ENCODE measurements at regions not wholly inside any gene's neighbourhood (a gene's known extent, or its start where the extent isn't known, plus 50 kb on each side); places are given as distances from the start of the nearest gene placed in this dataset.

GRCh38 chr16:49023050-49023449 lies 258.6 kb downstream of the CBLN1 start:
- DNase-seq (ENCODE audit: low read depth, low spot score) (no peak), ATAC-seq (peak; percentile 85)
- no peaks in the 10 kb centered on the region for H3K27me3 ChIP-seq (ENCODE audit: control insufficient read depth, insufficient read depth, low read length)
- in situ Hi-C loops (cut with HindIII; ENCODE audit: low pct_unique_long_range_greater_than_20kb, low sequenced_read_pairs) (no loop called here), intact Hi-C loops (cut with micrococcal nuclease; ENCODE audit: unreplicated experiment) (no loop called here)
- POLR2A ChIA-PET = no interaction called here
- no peaks in the 10 kb centered on the region for H3K36me3 ChIP-seq (ENCODE audit: control insufficient read depth, insufficient read depth, low read length)
- TF ChIP-seq REST (IDR thresholded peaks at IDR 0.05; ENCODE audit: insufficient read depth in 1 of 2, low read depth in 2 of 2, low read length in 1 of 2) (no peak), POLR2AphosphoS5 (IDR thresholded peaks at IDR 0.05; ENCODE audit: low read depth, low read length) (no peak), SIN3A (IDR thresholded peaks at IDR 0.05; ENCODE audit: borderline replicate concordance, insufficient read depth, low read depth, low read length) (no peak), TCF7L2 (IDR thresholded peaks at IDR 0.05; ENCODE audit: low read depth, low read length) (no peak), CTCF (IDR thresholded peaks at IDR 0.05) (no peak)
- peaks cover 15% of the 10 kb centered on the region for H3K4me1 ChIP-seq (ENCODE audit: control insufficient read depth, insufficient read depth, low read length)
- no peak overlapping the region for H3K27ac ChIP-seq (ENCODE audit: low read length)
- CTCF ChIA-PET = no interaction called here
- H3K9me3 ChIP-seq (ENCODE audit: control insufficient read depth, insufficient read depth, low read depth, low read length) = no peaks in the 10 kb centered on the region
- BruUV-seq (replicated peaks) = no TSS peak
- H3K4me3 ChIP-seq (ENCODE audit: low read depth in 2 of 2, low read length in 2 of 2) = no peak overlapping the region

- no peaks in the 10 kb centered on the region for H3K9me3 ChIP-seq (ENCODE audit: control insufficient read depth, insufficient read depth, low read depth, low read length)
- POLR2A ChIA-PET = no interaction called here
- DNase-seq (ENCODE audit: low read depth, low spot score) (no peak), ATAC-seq (peak; percentile 60)
- 0 out of 4 replicates have a peak overlapping the region, but pooled peaks of 1 of the 2 experiments have one; percentile 11 for H3K4me3 ChIP-seq (ENCODE audit: low read depth in 2 of 2, low read length in 2 of 2)
- H3K27ac ChIP-seq (ENCODE audit: low read length) = no peak overlapping the region
- TF ChIP-seq POLR2AphosphoS5 (IDR thresholded peaks at IDR 0.05; ENCODE audit: low read depth, low read length) = no peak
- TF ChIP-seq SIN3A (IDR thresholded peaks at IDR 0.05; ENCODE audit: borderline replicate concordance, insufficient read depth, low read depth, low read length) = no peak
- TF ChIP-seq REST (IDR thresholded peaks at IDR 0.05; ENCODE audit: insufficient read depth in 1 of 2, low read depth in 2 of 2, low read length in 1 of 2) = no peak
- no peak for TF ChIP-seq TCF7L2 (IDR thresholded peaks at IDR 0.05; ENCODE audit: low read depth, low read length)
- no peak for TF ChIP-seq CTCF (IDR thresholded peaks at IDR 0.05)
- intact Hi-C loops (cut with micrococcal nuclease; ENCODE audit: unreplicated experiment) (no loop called here), in situ Hi-C loops (cut with HindIII; ENCODE audit: low pct_unique_long_range_greater_than_20kb, low sequenced_read_pairs) (no loop called here)
- CTCF ChIA-PET = no interaction called here
- no TSS peak for BruUV-seq (replicated peaks)
- peaks cover 15% of the 10 kb centered on the region for H3K4me1 ChIP-seq (ENCODE audit: control insufficient read depth, insufficient read depth, low read length)
- no peaks in the 10 kb centered on the region for H3K27me3 ChIP-seq (ENCODE audit: control insufficient read depth, insufficient read depth, low read length)
- no peaks in the 10 kb centered on the region for H3K36me3 ChIP-seq (ENCODE audit: control insufficient read depth, insufficient read depth, low read length)
Observed at GRCh38 chr16:49022351-49022963, 259.2 kb downstream of the CBLN1 start.

All from Panc1 (cell line).